K562 (cell line): ENCODE measurements at regions not wholly inside any gene's neighbourhood (a gene's known extent, or its start where the extent isn't known, plus 50 kb on each side); places are given as distances from the start of the nearest gene placed in this dataset.

Source experiments
- EHMT2 ChIP-seq: fragments of 450-650 bp; IDR thresholded peaks from 2 replicates; pipeline ENCODE4 v1.6.1; 2018; ENCODE audit warnings: antibody characterized with exemption
- GTF2E2 ChIP-seq: fragments of 200-800 bp; sonication (Bioruptor generic); IDR thresholded peaks from 2 replicates; pipeline ENCODE4 v1.6.1; 2016; ENCODE audit warnings: missing genetic modification characterization, missing compliant biosample characterization
- MNT ChIP-seq, 2 experiments: fragments of 450-650 bp; conservative IDR thresholded peaks; 2 replicates each; pipeline ENCODE4 v1.6.1; 2017; ENCODE audit warnings: mild to moderate bottlenecking in 2 of 2, moderate library complexity in 2 of 2
- NCOA6 ChIP-seq: fragments of 450-650 bp; IDR thresholded peaks from 2 replicates; pipeline ENCODE4 v1.6.1; 2017; ENCODE audit warnings: mild to moderate bottlenecking
- RCOR1 ChIP-seq, 2 experiments: IDR thresholded peaks; 2 replicates each; pipeline ENCODE4 v1.6.1; 2012; ENCODE audit warnings: low read depth in 2 of 2, low read length in 2 of 2, borderline replicate concordance in 1 of 2, improper control_type of control experiment in 1 of 2
- TF ChIP-seq, protein P1 (sequence below), 3 experiments: fragments of 200-800 bp in 1 of 3; fragments of 250-450 bp in 1 of 3; fragments of 450-650 bp in 1 of 3; sonication (Bioruptor Pico) in 1 of 3; sonication (Bioruptor generic) in 1 of 3; formaldehyde crosslinking in 1 of 3; IDR thresholded peaks; 2 replicates each; pipeline versions ENCODE4 v1.6.1 to v1.8.0; 2016 to 2022; ENCODE audit warnings: mild to moderate bottlenecking in 2 of 3, missing genetic modification characterization in 2 of 3, missing compliant biosample characterization in 1 of 3, moderate library complexity in 1 of 3
- TF ChIP-seq, protein P2 (sequence below): fragments of 450-650 bp; formaldehyde crosslinking; IDR thresholded peaks from 2 replicates; pipeline ENCODE4 v1.4.0; 2022; ENCODE audit warnings: missing genetic modification characterization

DNA sequence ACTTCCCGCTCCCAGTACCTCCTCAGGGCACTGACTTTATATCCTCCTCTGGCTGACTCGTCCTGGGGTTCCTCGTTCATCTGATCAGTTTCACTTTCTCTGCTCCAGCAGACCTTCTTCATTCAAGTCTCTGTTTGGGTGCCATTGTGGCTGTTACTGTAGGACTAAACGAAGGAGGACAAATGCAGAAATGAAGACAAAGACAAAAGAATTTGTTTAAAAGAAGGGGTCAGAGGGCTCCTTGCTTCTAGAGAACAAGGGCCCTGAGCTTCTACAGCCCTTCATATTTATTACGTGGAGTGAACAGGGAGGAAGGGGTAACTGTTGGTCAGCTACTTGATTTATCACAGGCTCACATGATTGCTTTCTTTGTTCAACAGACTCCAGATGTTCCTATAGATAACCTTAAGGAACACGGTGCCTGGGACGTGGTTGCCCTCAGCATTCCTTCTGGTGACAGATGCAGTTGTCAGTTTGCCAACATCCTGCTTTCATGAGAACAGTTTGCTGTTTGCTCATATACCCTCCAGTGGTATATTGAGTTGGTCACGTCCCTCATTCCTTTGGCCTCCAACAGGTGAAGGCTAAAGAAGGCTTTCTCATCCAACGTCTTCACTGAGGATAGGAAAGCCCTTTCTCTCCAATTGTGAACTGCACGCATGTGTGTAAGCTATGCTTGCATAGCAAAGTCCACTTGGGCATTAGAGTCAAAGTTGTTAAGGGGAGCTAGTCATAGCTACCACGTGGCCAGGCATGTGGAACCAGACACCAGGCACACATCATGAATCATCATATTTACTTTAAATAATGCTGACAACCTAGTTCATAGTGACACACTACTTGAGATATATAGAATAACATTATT is 69.1 kb upstream of the BTN3A2 start (continued):
- TF ChIP-seq, protein P1, sequence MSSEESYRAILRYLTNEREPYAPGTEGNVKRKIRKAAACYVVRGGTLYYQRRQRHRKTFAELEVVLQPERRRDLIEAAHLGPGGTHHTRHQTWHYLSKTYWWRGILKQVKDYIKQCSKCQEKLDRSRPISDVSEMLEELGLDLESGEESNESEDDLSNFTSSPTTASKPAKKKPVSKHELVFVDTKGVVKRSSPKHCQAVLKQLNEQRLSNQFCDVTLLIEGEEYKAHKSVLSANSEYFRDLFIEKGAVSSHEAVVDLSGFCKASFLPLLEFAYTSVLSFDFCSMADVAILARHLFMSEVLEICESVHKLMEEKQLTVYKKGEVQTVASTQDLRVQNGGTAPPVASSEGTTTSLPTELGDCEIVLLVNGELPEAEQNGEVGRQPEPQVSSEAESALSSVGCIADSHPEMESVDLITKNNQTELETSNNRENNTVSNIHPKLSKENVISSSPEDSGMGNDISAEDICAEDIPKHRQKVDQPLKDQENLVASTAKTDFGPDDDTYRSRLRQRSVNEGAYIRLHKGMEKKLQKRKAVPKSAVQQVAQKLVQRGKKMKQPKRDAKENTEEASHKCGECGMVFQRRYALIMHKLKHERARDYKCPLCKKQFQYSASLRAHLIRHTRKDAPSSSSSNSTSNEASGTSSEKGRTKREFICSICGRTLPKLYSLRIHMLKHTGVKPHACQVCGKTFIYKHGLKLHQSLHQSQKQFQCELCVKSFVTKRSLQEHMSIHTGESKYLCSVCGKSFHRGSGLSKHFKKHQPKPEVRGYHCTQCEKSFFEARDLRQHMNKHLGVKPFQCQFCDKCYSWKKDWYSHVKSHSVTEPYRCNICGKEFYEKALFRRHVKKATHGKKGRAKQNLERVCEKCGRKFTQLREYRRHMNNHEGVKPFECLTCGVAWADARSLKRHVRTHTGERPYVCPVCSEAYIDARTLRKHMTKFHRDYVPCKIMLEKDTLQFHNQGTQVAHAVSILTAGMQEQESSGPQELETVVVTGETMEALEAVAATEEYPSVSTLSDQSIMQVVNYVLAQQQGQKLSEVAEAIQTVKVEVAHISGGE (CRISPR knock-in tag; IDR thresholded peaks at IDR 0.05): peak in 1 of 3 experiments; percentile 69; a peak in 2 of 6 replicates
- TF ChIP-seq MNT (conservative IDR thresholded peaks at IDR 0.05) (peak; percentile 96 to 97), EHMT2 (peak; percentile 88), RCOR1 (IDR thresholded peaks at IDR 0.05; ENCODE audit: borderline replicate concordance in 1 of 2, low read depth in 2 of 2, low read length in 2 of 2) (peak in 1 of 2 experiments; percentile 85; a peak in 3 of 4 replicates), GTF2E2 (tag) (peak; percentile 86), NCOA6 (no peak)
- TF ChIP-seq, protein P2, sequence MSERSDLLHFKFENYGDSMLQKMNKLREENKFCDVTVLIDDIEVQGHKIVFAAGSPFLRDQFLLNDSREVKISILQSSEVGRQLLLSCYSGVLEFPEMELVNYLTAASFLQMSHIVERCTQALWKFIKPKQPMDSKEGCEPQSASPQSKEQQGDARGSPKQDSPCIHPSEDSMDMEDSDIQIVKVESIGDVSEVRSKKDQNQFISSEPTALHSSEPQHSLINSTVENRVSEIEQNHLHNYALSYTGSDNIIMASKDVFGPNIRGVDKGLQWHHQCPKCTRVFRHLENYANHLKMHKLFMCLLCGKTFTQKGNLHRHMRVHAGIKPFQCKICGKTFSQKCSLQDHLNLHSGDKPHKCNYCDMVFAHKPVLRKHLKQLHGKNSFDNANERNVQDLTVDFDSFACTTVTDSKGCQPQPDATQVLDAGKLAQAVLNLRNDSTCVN: peak; percentile 35; the same call in 1 of the 2 replicates
